HEK293T (cell line): ENCODE measurements at regions not wholly inside any gene's neighbourhood (a gene's known extent, or its start where the extent isn't known, plus 50 kb on each side); places are given as distances from the start of the nearest gene placed in this dataset.
A peak's percentile ranks its signal among the peaks of the same experiment; 100 is the strongest.

Experiments used
- CTCF ChIA-PET: fragments of 350-600 bp; formaldehyde crosslinking; extraction: SDS; loops from one replicate; lab custom pipeline; 2021; ENCODE audit warnings: antibody characterized with exemption, inconsistent platforms; lab: Yijun Ruan, JAX
- POLR2A ChIA-PET: fragments of 350-600 bp; formaldehyde crosslinking; extraction: SDS; loops from one replicate; lab custom pipeline; 2020; ENCODE audit warnings: antibody characterized with exemption, inconsistent platforms; lab: Yijun Ruan, JAX
- DNase-seq: peaks from one replicate; pipeline ENCODE4 v3.0.0; 2012; ENCODE audit warnings: mixed read lengths; ENCODE audit errors: extremely low spot score
- ARNT ChIP-seq: fragments of 450-650 bp; IDR thresholded peaks from 2 replicates; pipeline ENCODE4 v1.6.1; 2017; ENCODE audit warnings: mild to moderate bottlenecking
- BHLHE40 ChIP-seq: fragments of 450-650 bp; IDR thresholded peaks from 2 replicates; pipeline ENCODE4 v1.6.1; 2016; ENCODE audit warnings: mild to moderate bottlenecking, moderate library complexity, borderline replicate concordance
- CTBP1 ChIP-seq: fragments of 450-650 bp; IDR thresholded peaks from 2 replicates; pipeline ENCODE4 v1.6.1; 2016; ENCODE audit warnings: borderline replicate concordance
- ELF4 ChIP-seq: fragments of 450-650 bp; IDR thresholded peaks from 2 replicates; pipeline ENCODE4 v1.6.1; 2017; ENCODE audit warnings: antibody characterized with exemption
- FOXA1 ChIP-seq: fragments of 450-650 bp; IDR thresholded peaks from 2 replicates; pipeline ENCODE4 v1.6.1; 2016; ENCODE audit warnings: mild to moderate bottlenecking
- FOXK2 ChIP-seq: fragments of 450-650 bp; IDR thresholded peaks from 2 replicates; pipeline ENCODE4 v1.6.1; 2016; ENCODE audit warnings: mild to moderate bottlenecking
- FOXM1 ChIP-seq: fragments of 450-650 bp; IDR thresholded peaks from 2 replicates; pipeline ENCODE4 v1.6.1; 2017; ENCODE audit warnings: mild to moderate bottlenecking, borderline replicate concordance
- HDGF ChIP-seq: fragments of 450-650 bp; IDR thresholded peaks from 2 replicates; pipeline ENCODE4 v1.6.1; 2017; ENCODE audit warnings: antibody characterized with exemption, borderline replicate concordance
- L3MBTL2 ChIP-seq: fragments of 450-650 bp; conservative IDR thresholded peaks from 2 replicates; pipeline ENCODE4 v1.6.1; 2016; ENCODE audit warnings: mild to moderate bottlenecking
- LEF1 ChIP-seq: fragments of 450-650 bp; IDR thresholded peaks from 2 replicates; pipeline ENCODE4 v1.6.1; 2017; ENCODE audit warnings: mild to moderate bottlenecking, borderline replicate concordance
- NFRKB ChIP-seq: fragments of 450-650 bp; IDR thresholded peaks from 2 replicates; pipeline ENCODE4 v1.6.1; 2016; ENCODE audit warnings: mild to moderate bottlenecking, moderate library complexity
- PKNOX1 ChIP-seq: fragments of 450-650 bp; IDR thresholded peaks from 2 replicates; pipeline ENCODE4 v1.6.1; 2016
- SP1 ChIP-seq: fragments of 450-650 bp; IDR thresholded peaks from 2 replicates; pipeline ENCODE4 v1.6.1; 2017
- SUZ12 ChIP-seq: fragments of 450-650 bp; IDR thresholded peaks from 2 replicates; pipeline ENCODE4 v1.6.1; 2016; ENCODE audit warnings: mild to moderate bottlenecking
- TARDBP ChIP-seq: fragments of 450-650 bp; IDR thresholded peaks from 2 replicates; pipeline ENCODE4 v1.6.1; 2016
- ZNF384 ChIP-seq: fragments of 450-650 bp; IDR thresholded peaks from 2 replicates; pipeline ENCODE4 v1.6.1; 2016

GRCh38 chr5:68432682-68433081 is 217.1 kb downstream of the PIK3R1 start:
- CTCF ChIA-PET = no interaction called here
- no peak for DNase-seq
- TF ChIP-seq FOXK2 (no peak), ZNF384 (no peak), SP1 (no peak)
- POLR2A ChIA-PET = no interaction called here

GRCh38 chr5:68433526-68433922 is 218.0 kb downstream of the PIK3R1 start:
- POLR2A ChIA-PET = no interaction called here
- no peak for DNase-seq
- TF ChIP-seq L3MBTL2 = no peak
- no peak for TF ChIP-seq TARDBP
- no peak for TF ChIP-seq FOXA1
- no peak for TF ChIP-seq BHLHE40
- no peak for TF ChIP-seq NFRKB
- no peak for TF ChIP-seq LEF1
- TF ChIP-seq HDGF = no peak
- no peak for TF ChIP-seq ARNT
- no peak for TF ChIP-seq PKNOX1
- CTCF ChIA-PET = no interaction called here

GRCh38 chr5:68433923-68434879 is 218.6 kb downstream of the PIK3R1 start:
- no peak for TF ChIP-seq SP1
- TF ChIP-seq L3MBTL2 = peak; percentile 47; the same call in 1 of the 2 replicates
- TF ChIP-seq SUZ12 = no peak
- TF ChIP-seq ZNF384 = no peak
- ChIA-PET POLR2A (interaction anchor here (0.9 kb wide), 1 partner anchor 111 kb away, joined by 4 read pairs; no protein-coding TSS in a partner anchor), CTCF (no interaction called here)
- DNase-seq = peak; percentile 19

- ChIA-PET CTCF (no interaction called here), POLR2A (no interaction called here)
- no peak for TF ChIP-seq HDGF
- no peak for TF ChIP-seq NFRKB
- no peak for TF ChIP-seq FOXM1
- no peak for DNase-seq
These were observed 220.1 kb downstream of the PIK3R1 start for GRCh38 chr5:68435611-68436010.

GRCh38 chr5:68436686-68437520 is 221.3 kb downstream of the PIK3R1 start:
- CTCF ChIA-PET = no interaction called here
- DNase-seq = no peak
- POLR2A ChIA-PET = no interaction called here
- TF ChIP-seq L3MBTL2 = no peak
- no peak for TF ChIP-seq ARNT
- TF ChIP-seq PKNOX1 = no peak
- TF ChIP-seq ZNF384 = no peak
- no peak for TF ChIP-seq CTBP1
- no peak for TF ChIP-seq FOXK2
- TF ChIP-seq FOXM1 = no peak
- TF ChIP-seq FOXA1 = no peak
- TF ChIP-seq HDGF = no peak
- TF ChIP-seq NFRKB = no peak
- no peak for TF ChIP-seq SUZ12
- no peak for TF ChIP-seq LEF1
- no peak for TF ChIP-seq TARDBP
- TF ChIP-seq ELF4 = no peak
- no peak for TF ChIP-seq BHLHE40
- TF ChIP-seq SP1 = no peak

- DNase-seq = no peak
- POLR2A ChIA-PET = no interaction called here
- CTCF ChIA-PET = no interaction called here
- TF ChIP-seq SP1 (no peak), BHLHE40 (no peak), FOXA1 (no peak), SUZ12 (no peak)
These were observed 223.3 kb downstream of the PIK3R1 start for GRCh38 chr5:68438876-68439275.

- ChIA-PET POLR2A (no interaction called here), CTCF (no interaction called here)
- TF ChIP-seq SUZ12 (no peak), NFRKB (no peak)
- no peak for DNase-seq
These were observed 224.7 kb downstream of the PIK3R1 start for GRCh38 chr5:68440245-68440644.
